ENCODE measurements at regions not wholly inside any gene's neighbourhood (a gene's known extent, or its start where the extent isn't known, plus 50 kb on each side); places are given as distances from the start of the nearest gene placed in this dataset.

DNA sequence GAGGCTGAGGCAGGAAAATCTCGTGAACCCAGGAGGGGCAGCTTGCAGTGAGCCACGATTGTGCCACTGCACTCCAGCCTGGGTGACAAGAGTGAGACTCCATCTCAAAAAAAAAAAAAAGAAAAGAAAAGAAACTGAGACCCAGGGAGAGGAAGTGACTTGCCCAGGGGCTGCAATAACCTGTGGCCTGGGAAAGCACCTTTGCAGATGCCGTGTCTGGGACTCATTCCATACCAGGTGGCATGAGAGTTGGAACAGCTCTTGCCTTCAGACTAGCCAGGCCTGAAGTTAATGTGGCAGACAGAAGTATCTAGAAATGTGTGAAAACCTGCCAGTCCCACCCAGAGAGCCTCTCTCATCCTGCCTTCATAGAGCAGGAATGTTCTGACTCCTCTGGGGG lies 65.4 kb downstream of the PHETA1 start:
- Histone ChIP-seq H3K27me3 (peaks cover 0 to 8% (median 0%) of the 10 kb centered on the region in 3 donors), H3K9me3 (peaks cover 5 to 28% (median 17%) of the 10 kb centered on the region in 4 donors), H3K36me3 (no peaks in the 10 kb centered on the region), H3K4me3 (no peak overlapping the region), H3K27ac (no peak overlapping the region), H3K4me1 (no peaks in the 10 kb centered on the region)
- intact Hi-C loops (cut with DNase I), result no loop called here
- DNase-seq, result no peak
- no peak for TF ChIP-seq POLR2A (IDR thresholded peaks at IDR 0.05)
- no peak for TF ChIP-seq POLR2AphosphoS5 (IDR thresholded peaks at IDR 0.05)
- no peak for TF ChIP-seq EP300 (IDR thresholded peaks at IDR 0.05)
- TF ChIP-seq, protein P1, sequence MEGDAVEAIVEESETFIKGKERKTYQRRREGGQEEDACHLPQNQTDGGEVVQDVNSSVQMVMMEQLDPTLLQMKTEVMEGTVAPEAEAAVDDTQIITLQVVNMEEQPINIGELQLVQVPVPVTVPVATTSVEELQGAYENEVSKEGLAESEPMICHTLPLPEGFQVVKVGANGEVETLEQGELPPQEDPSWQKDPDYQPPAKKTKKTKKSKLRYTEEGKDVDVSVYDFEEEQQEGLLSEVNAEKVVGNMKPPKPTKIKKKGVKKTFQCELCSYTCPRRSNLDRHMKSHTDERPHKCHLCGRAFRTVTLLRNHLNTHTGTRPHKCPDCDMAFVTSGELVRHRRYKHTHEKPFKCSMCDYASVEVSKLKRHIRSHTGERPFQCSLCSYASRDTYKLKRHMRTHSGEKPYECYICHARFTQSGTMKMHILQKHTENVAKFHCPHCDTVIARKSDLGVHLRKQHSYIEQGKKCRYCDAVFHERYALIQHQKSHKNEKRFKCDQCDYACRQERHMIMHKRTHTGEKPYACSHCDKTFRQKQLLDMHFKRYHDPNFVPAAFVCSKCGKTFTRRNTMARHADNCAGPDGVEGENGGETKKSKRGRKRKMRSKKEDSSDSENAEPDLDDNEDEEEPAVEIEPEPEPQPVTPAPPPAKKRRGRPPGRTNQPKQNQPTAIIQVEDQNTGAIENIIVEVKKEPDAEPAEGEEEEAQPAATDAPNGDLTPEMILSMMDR (IDR thresholded peaks at IDR 0.05), result no peak
- 64 to 81% methylated on average over 3 of the region's 3 CpGs for WGBS, 2 donors

DNA sequence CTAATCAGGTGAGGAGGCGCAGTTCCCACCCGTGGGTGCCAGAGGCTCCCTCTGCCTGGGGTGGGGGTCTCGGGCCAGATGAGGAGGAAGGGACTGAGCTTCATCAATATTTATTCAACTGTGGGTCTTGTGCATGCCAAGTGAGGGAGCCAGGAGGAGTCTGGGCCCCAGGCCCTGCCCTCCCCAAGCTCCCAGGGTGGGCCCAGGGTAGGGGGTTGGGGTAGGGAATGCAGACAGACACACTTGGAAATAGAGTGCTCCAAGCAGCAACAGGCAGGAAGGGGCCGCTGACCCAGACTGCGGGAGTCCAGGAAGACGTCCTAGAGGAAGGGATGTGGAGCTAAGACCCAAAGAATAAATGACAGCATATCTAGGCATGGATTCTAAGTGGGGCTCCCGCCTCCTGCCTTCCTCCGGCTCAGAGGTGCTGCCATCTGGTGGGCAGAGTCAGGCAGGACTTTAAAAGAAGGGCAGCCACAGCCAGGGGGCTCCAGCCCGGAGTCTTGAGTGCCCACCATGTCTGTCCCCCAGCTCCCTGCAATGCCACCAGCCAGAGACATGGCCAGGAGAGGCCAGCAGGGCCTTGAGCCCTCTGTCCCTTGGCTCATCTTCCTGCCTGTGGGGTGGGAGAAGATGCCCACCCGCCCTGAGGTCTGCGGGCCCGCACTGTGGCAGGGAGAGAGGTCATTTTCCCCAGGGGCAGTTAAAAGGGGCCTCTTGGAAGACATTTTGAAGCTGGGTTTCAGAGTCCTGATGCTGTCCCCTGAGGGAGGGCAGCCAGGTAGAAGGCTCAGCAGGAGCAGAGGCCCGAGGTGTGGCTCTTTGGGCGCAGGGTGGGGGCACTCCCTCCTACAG lies 70.1 kb downstream of the PHETA1 start:
- Histone ChIP-seq H3K4me1 (no peaks in the 10 kb centered on the region), H3K4me3 (no peak overlapping the region), H3K27ac (no peak overlapping the region), H3K27me3 (peaks cover 0 to 11% (median 0%) of the 10 kb centered on the region in 3 donors), H3K36me3 (no peaks in the 10 kb centered on the region), H3K9me3 (peaks cover 0 to 4% (median 0%) of the 10 kb centered on the region in 4 donors)
- no peak for DNase-seq
- 47 to 55% methylated on average over 14 of the region's 14 CpGs for WGBS, 2 donors
- intact Hi-C loops (cut with DNase I), result loop anchor here (5.0 to 10.0 kb wide), 3 partner anchors 154 to 362 kb away; no protein-coding TSS in a partner anchor
- TF ChIP-seq, protein P1 (IDR thresholded peaks at IDR 0.05), result peak; percentile 18 to 80 (median 64)
- TF ChIP-seq POLR2AphosphoS5 (IDR thresholded peaks at IDR 0.05) (no peak), POLR2A (IDR thresholded peaks at IDR 0.05) (no peak), EP300 (IDR thresholded peaks at IDR 0.05) (no peak)

DNA sequence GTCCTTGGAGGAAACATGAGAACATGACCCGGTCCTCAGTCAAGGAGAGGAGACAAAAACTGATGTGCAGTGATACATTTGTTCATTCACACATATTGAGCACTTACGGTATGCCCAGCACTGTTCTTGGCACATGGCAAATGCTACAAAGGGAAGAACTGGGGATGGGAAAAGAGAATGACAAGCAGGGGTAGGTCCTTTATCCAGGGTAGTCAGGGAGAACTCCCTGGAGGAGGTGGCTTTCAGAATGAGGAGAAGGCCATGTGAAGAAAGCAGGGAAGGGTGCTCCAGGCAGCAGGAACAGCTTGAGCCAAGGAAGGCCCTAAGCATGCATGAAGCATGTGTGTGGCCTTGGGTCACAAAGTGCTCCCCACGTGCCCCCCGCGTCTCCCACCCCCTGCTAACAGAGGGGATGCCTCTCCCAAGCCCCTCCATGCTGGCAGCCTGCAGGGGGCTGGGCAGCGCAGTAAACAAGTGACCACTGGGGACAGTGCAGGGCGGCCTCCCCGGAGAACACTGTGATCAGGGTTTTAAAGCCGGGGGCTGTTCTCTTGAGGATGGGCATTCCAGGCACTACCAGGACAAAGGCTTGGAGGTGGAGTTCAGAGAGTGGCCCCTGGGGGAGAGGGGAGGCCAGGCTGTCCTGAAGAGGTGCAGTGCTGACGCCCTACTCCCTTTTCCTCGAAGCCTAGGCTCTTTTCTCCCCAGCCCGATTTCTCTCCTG lies 71.0 kb downstream of the PHETA1 start:
- no peak for DNase-seq
- no peaks in the 10 kb centered on the region for H3K9me3 ChIP-seq
- WGBS, 2 donors, result 79 to 87% methylated on average over 12 of the region's 12 CpGs
- no peaks in the 10 kb centered on the region for H3K4me1 ChIP-seq
- no peak overlapping the region for H3K27ac ChIP-seq
- no peak for TF ChIP-seq POLR2A (IDR thresholded peaks at IDR 0.05)
- TF ChIP-seq POLR2AphosphoS5 (IDR thresholded peaks at IDR 0.05), result no peak
- TF ChIP-seq EP300 (IDR thresholded peaks at IDR 0.05), result no peak
- TF ChIP-seq, protein P1 (IDR thresholded peaks at IDR 0.05), result no peak
- H3K36me3 ChIP-seq, result no peaks in the 10 kb centered on the region
- H3K4me3 ChIP-seq, result no peak overlapping the region
- intact Hi-C loops (cut with DNase I), result loop anchor here (5.0 to 10.0 kb wide), 3 partner anchors 153 to 361 kb away; no protein-coding TSS in a partner anchor
- H3K27me3 ChIP-seq, result peaks cover 0 to 11% (median 0%) of the 10 kb centered on the region in 3 donors

DNA sequence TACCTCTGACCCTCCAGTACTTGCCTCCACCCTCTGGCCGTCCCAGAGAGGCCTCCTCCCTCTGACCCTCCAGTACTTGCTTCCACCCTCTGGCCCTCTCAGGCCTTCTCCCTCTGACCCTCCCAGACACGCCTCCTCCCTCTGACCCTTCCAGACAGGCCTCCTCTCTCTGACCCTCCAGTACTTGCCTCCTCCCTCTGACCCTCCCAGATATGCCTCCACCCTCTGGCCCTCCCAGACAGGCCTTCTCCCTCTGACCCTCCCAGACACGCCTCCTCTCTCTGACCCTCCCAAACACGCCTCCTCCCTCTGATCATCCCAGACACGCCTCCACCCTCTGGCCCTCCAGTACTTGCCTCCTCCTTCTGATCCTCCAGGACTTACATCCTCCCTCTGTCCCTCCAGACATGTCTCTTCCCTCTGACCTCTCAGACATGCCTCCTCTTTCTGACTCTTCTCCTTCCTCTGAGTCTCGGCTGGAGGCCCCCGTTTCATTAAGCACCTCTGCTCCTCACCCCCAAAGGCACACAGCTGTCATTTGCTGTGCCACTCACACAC lies 71.9 kb downstream of the PHETA1 start:
- H3K36me3 ChIP-seq, result no peaks in the 10 kb centered on the region
- no peaks in the 10 kb centered on the region for H3K9me3 ChIP-seq
- no peak for DNase-seq
- intact Hi-C loops (cut with DNase I), result loop anchor here (5.0 to 10.0 kb wide), 3 partner anchors 152 to 360 kb away; no protein-coding TSS in a partner anchor
- no peak overlapping the region for H3K27ac ChIP-seq
- TF ChIP-seq EP300 (IDR thresholded peaks at IDR 0.05) (no peak), POLR2A (IDR thresholded peaks at IDR 0.05) (no peak), POLR2AphosphoS5 (IDR thresholded peaks at IDR 0.05) (no peak)
- TF ChIP-seq, protein P1 (IDR thresholded peaks at IDR 0.05), result no peak
- H3K4me3 ChIP-seq, result no peak overlapping the region
- WGBS, 2 donors, result 75 to 79% methylated on average over 7 of the region's 7 CpGs
- peaks cover 0 to 11% (median 0%) of the 10 kb centered on the region in 3 donors for H3K27me3 ChIP-seq
- H3K4me1 ChIP-seq, result no peaks in the 10 kb centered on the region

All from sigmoid colon (tissue), 6 donors.